Keratinocyte (primary cell): ENCODE measurements at regions not wholly inside any gene's neighbourhood (a gene's known extent, or its start where the extent isn't known, plus 50 kb on each side); places are given as distances from the start of the nearest gene placed in this dataset.

Experiments
- CTCF ChIP-seq, 3 experiments: IDR thresholded peaks in 1 of 3; conservative IDR thresholded peaks in 1 of 3; optimal IDR thresholded peaks in 1 of 3; 2 replicates in 2 of 3; 3 replicates in 1 of 3; pipeline versions ENCODE3 to v1.5.1; 2011; ENCODE audit warnings: low read length in 3 of 3, mild to moderate bottlenecking in 3 of 3, moderate library complexity in 2 of 3, control low read depth in 1 of 3, inconsistent platforms in 1 of 3; ENCODE audit not compliant: insufficient read depth in 2 of 3; ENCODE audit errors: extremely low read depth in 1 of 3
- EZH2 ChIP-seq: IDR thresholded peaks from one replicate; pipeline ENCODE4 v1.6.1; 2012; ENCODE audit warnings: inconsistent platforms, mild to moderate bottlenecking, low read length, moderate library complexity

GRCh38 chr18:38563396-38563980, 997.9 kb upstream of the CELF4 start:
- TF ChIP-seq CTCF (optimal IDR thresholded peaks at IDR 0.05 in 1 of 3, IDR thresholded peaks at IDR 0.05 in 1 of 3, conservative IDR thresholded peaks at IDR 0.05 in 1 of 3; ENCODE audit: extremely low read depth in 1 of 3, insufficient read depth in 2 of 3, low read length in 3 of 3), result no peak
- TF ChIP-seq EZH2, result no peak
